ENCODE measurements at regions not wholly inside any gene's neighbourhood (a gene's known extent, or its start where the extent isn't known, plus 50 kb on each side); places are given as distances from the start of the nearest gene placed in this dataset.
A peak's percentile ranks its signal among the peaks of the same experiment; 100 is the strongest.

GRCh38 chr22:46041642-46042041 is 64.7 kb upstream of the WNT7B start:
- H3K9me2 ChIP-seq (replicated peaks; ENCODE audit: control insufficient read depth, low read length): no peaks in the 10 kb centered on the region
- no peak overlapping the region for H3K27ac ChIP-seq (ENCODE audit: low read depth, low read length)
- peaks cover 2% of the 10 kb centered on the region; the same call in 1 of the 2 replicates for H3F3A ChIP-seq (ENCODE audit: control insufficient read depth, insufficient read depth)
- no peak overlapping the region for H3K4me3 ChIP-seq (ENCODE audit: low read length)
- H3K36me3 ChIP-seq (ENCODE audit: control insufficient read depth, low read length): no peaks in the 10 kb centered on the region
- no peaks in the 10 kb centered on the region for H3K9me3 ChIP-seq (ENCODE audit: control insufficient read depth, insufficient read depth, low read length)
- no peaks in the 10 kb centered on the region for H4K20me1 ChIP-seq (ENCODE audit: control insufficient read depth, insufficient read depth, low read depth, low read length)
- no peak for TF ChIP-seq EZH2phosphoT487 (IDR thresholded peaks at IDR 0.05; ENCODE audit: borderline replicate concordance, low read length)
- TF ChIP-seq, protein P1, sequence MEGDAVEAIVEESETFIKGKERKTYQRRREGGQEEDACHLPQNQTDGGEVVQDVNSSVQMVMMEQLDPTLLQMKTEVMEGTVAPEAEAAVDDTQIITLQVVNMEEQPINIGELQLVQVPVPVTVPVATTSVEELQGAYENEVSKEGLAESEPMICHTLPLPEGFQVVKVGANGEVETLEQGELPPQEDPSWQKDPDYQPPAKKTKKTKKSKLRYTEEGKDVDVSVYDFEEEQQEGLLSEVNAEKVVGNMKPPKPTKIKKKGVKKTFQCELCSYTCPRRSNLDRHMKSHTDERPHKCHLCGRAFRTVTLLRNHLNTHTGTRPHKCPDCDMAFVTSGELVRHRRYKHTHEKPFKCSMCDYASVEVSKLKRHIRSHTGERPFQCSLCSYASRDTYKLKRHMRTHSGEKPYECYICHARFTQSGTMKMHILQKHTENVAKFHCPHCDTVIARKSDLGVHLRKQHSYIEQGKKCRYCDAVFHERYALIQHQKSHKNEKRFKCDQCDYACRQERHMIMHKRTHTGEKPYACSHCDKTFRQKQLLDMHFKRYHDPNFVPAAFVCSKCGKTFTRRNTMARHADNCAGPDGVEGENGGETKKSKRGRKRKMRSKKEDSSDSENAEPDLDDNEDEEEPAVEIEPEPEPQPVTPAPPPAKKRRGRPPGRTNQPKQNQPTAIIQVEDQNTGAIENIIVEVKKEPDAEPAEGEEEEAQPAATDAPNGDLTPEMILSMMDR (IDR thresholded peaks at IDR 0.05; ENCODE audit: low read depth, low read length, poor library complexity, severe bottlenecking): no peak
- no peak overlapping the region for H3K4me2 ChIP-seq (ENCODE audit: low read length)
- peaks cover 24% of the 10 kb centered on the region for H3K4me1 ChIP-seq (ENCODE audit: control insufficient read depth, low read length)
- no peaks in the 10 kb centered on the region for H3K79me2 ChIP-seq (ENCODE audit: control insufficient read depth, low read length)
- peaks cover 29% of the 10 kb centered on the region for H3K27me3 ChIP-seq (ENCODE audit: control insufficient read depth, low read length)

DNA sequence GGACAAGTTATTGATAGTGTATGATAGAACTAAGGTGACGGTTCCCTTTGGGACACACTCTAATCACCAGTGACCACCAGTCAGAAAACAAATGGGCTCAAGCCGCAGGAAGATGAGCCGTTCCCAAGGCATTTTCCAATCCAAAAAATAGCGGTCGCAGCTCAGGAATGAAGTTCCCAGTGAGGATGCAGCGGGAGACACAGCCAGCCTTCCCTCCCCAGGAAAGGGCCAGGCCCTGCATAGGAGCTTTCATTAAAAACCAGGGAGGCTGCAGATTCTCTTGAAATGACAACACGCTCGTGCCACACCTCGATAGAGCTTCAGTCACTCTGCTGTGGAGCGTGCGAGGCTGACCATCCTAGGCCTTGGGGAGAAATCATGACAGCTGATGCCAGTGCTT is 65.8 kb upstream of the WNT7B start:
- Histone ChIP-seq H3K27ac (ENCODE audit: low read depth, low read length) (no peak overlapping the region), H3K36me3 (ENCODE audit: control insufficient read depth, low read length) (no peaks in the 10 kb centered on the region), H3K9me3 (ENCODE audit: control insufficient read depth, insufficient read depth, low read length) (no peaks in the 10 kb centered on the region), H3K9me2 (replicated peaks; ENCODE audit: control insufficient read depth, low read length) (no peaks in the 10 kb centered on the region), H3K4me3 (ENCODE audit: low read length) (no peak overlapping the region), H3K4me2 (ENCODE audit: low read length) (no peak overlapping the region), H3K27me3 (ENCODE audit: control insufficient read depth, low read length) (peaks cover 33% of the 10 kb centered on the region), H3F3A (ENCODE audit: control insufficient read depth, insufficient read depth) (peaks cover 2% of the 10 kb centered on the region; the same call in 1 of the 2 replicates), H3K4me1 (ENCODE audit: control insufficient read depth, low read length) (peaks cover 18% of the 10 kb centered on the region), H4K20me1 (ENCODE audit: control insufficient read depth, insufficient read depth, low read depth, low read length) (no peaks in the 10 kb centered on the region), H3K79me2 (ENCODE audit: control insufficient read depth, low read length) (no peaks in the 10 kb centered on the region)
- no peak for TF ChIP-seq EZH2phosphoT487 (IDR thresholded peaks at IDR 0.05; ENCODE audit: borderline replicate concordance, low read length)

DNA sequence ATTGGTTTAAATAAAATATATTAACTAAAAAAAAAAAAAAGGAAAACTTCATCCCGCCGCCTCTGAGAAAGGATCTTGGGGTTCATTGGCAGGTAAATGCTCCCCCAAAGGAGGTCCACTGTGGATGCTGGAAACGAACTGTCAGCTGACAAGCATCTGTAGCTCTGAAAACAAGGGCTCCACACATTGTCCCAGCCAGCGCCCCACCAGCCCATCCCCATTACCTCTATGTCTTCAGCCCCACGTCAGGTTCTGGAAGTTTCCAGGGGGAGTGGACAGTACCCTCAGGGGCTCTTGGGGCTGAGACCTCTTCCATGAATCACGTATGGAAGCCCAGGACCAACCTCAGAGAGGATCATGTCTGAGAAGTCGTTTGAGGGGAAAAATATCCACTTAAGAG is 66.4 kb upstream of the WNT7B start:
- no peaks in the 10 kb centered on the region; the same call in 1 of the 2 replicates for H3F3A ChIP-seq (ENCODE audit: control insufficient read depth, insufficient read depth)
- H3K36me3 ChIP-seq (ENCODE audit: control insufficient read depth, low read length): no peaks in the 10 kb centered on the region
- no peaks in the 10 kb centered on the region for H3K9me2 ChIP-seq (replicated peaks; ENCODE audit: control insufficient read depth, low read length)
- no peaks in the 10 kb centered on the region for H4K20me1 ChIP-seq (ENCODE audit: control insufficient read depth, insufficient read depth, low read depth, low read length)
- H3K27me3 ChIP-seq (ENCODE audit: control insufficient read depth, low read length): peaks cover 33% of the 10 kb centered on the region
- no peak overlapping the region for H3K4me3 ChIP-seq (ENCODE audit: low read length)
- no peak for TF ChIP-seq EZH2phosphoT487 (IDR thresholded peaks at IDR 0.05; ENCODE audit: borderline replicate concordance, low read length)
- TF ChIP-seq, protein P1 (IDR thresholded peaks at IDR 0.05; ENCODE audit: low read depth, low read length, poor library complexity, severe bottlenecking): no peak
- H3K27ac ChIP-seq (ENCODE audit: low read depth, low read length): no peak overlapping the region
- no peaks in the 10 kb centered on the region for H3K79me2 ChIP-seq (ENCODE audit: control insufficient read depth, low read length)
- no peaks in the 10 kb centered on the region for H3K9me3 ChIP-seq (ENCODE audit: control insufficient read depth, insufficient read depth, low read length)
- H3K4me2 ChIP-seq (ENCODE audit: low read length): no peak overlapping the region
- peaks cover 18% of the 10 kb centered on the region for H3K4me1 ChIP-seq (ENCODE audit: control insufficient read depth, low read length)

DNA sequence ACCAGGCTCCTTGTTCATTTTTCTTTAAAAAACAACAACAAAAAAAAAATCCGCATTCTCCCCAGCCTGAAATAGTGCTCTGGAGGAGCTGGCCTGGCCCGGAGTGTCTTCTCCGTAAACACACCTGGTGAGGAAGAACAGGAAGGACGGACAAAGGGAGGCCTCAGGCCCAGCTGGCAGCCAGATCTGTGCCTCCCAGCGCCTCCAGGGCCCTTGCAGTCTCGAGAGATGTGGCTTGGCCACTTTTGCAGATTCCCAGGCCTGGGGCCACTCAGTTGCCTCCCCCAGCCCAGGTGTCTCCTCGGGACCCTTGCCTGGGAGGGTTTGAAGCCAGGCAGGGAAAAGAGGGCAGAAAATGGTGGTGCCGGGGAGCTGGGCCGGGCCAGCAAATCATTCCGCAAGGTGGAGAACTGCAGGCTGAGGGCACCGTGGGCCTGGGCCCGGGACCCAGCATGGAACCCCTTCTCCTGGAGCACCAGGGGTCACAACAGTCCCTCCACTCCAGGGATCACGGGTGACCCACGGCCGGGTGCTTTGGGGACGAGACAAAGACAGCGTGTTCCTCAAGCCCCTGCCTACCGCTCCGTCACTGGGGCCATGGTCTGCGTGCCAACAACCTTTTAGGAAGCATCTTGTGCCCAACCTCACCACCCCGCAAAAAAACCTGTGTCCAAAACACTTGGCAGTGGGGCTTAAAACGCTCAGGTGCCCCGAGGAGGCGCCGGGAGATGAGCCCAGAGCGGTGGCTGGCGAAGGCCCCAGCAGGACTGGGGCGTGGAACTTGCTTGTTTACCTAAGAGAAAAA is 67.1 kb upstream of the WNT7B start:
- no peaks in the 10 kb centered on the region for H3K9me3 ChIP-seq (ENCODE audit: control insufficient read depth, insufficient read depth, low read length)
- H3F3A ChIP-seq (ENCODE audit: control insufficient read depth, insufficient read depth): no peaks in the 10 kb centered on the region; the same call in 1 of the 2 replicates
- peaks cover 18% of the 10 kb centered on the region for H3K4me1 ChIP-seq (ENCODE audit: control insufficient read depth, low read length)
- H3K27me3 ChIP-seq (ENCODE audit: control insufficient read depth, low read length): peaks cover 33% of the 10 kb centered on the region
- no peaks in the 10 kb centered on the region for H3K36me3 ChIP-seq (ENCODE audit: control insufficient read depth, low read length)
- no peaks in the 10 kb centered on the region for H3K79me2 ChIP-seq (ENCODE audit: control insufficient read depth, low read length)
- no peaks in the 10 kb centered on the region for H4K20me1 ChIP-seq (ENCODE audit: control insufficient read depth, insufficient read depth, low read depth, low read length)
- no peaks in the 10 kb centered on the region for H3K9me2 ChIP-seq (replicated peaks; ENCODE audit: control insufficient read depth, low read length)
- no peak overlapping the region for H3K27ac ChIP-seq (ENCODE audit: low read depth, low read length)
- no peak for TF ChIP-seq EZH2phosphoT487 (IDR thresholded peaks at IDR 0.05; ENCODE audit: borderline replicate concordance, low read length)
- TF ChIP-seq, protein P1 (IDR thresholded peaks at IDR 0.05; ENCODE audit: low read depth, low read length, poor library complexity, severe bottlenecking): no peak
- H3K4me3 ChIP-seq (ENCODE audit: low read length): peak overlapping the region; percentile 37
- peak overlapping the region; percentile 46 for H3K4me2 ChIP-seq (ENCODE audit: low read length)
